ENCODE measurements at regions not wholly inside any gene's neighbourhood (a gene's known extent, or its start where the extent isn't known, plus 50 kb on each side); places are given as distances from the start of the nearest gene placed in this dataset.

GRCh38 chr3:6438031-6438430 lies 422.9 kb upstream of the GRM7 start:
- TF ChIP-seq CTCF (IDR thresholded peaks at IDR 0.05 in 8 of 11, conservative IDR thresholded peaks at IDR 0.05 in 3 of 11) (no peak), POLR2AphosphoS5 (IDR thresholded peaks at IDR 0.05) (no peak)

Measured in spleen (tissue), 7 donors.